OCI-LY1 (cell line): ENCODE measurements at regions not wholly inside any gene's neighbourhood (a gene's known extent, or its start where the extent isn't known, plus 50 kb on each side); places are given as distances from the start of the nearest gene placed in this dataset.

ENCODE experiments used
- H2AFZ ChIP-seq: fragments of 200-600 bp; sonication (generic), shearing (Covaris generic); 2 replicates; pipeline ENCODE4 v1.6.0; 2014; ENCODE audit warnings: antibody characterized with exemption, mild to moderate bottlenecking, low read length
- H3F3A ChIP-seq: fragments of 200-600 bp; sonication (generic), shearing (Covaris generic); 2 replicates; pipeline ENCODE4 v1.6.0; 2014; ENCODE audit warnings: mild to moderate bottlenecking, antibody characterized with exemption, low read length, moderate library complexity; ENCODE audit not compliant: insufficient read depth
- H3K27ac ChIP-seq: fragments of 200-600 bp; sonication (generic); 2 replicates; pipeline ENCODE4 v1.5.1; 2014; ENCODE audit warnings: low read length, mixed run types, mild to moderate bottlenecking, low read depth; ENCODE audit not compliant: poor library complexity, severe bottlenecking
- H3K27me3 ChIP-seq: fragments of 200-600 bp; sonication (generic); 2 replicates; pipeline ENCODE4 v1.6.0; 2014; ENCODE audit warnings: antibody characterized with exemption, mild to moderate bottlenecking, low read length, moderate library complexity; ENCODE audit not compliant: insufficient read depth
- H3K36me3 ChIP-seq: fragments of 200-600 bp; sonication (generic); 2 replicates; pipeline ENCODE4 v1.6.1; 2014; ENCODE audit warnings: mild to moderate bottlenecking, antibody characterized with exemption, low read length, moderate library complexity, mixed read lengths; ENCODE audit not compliant: insufficient read depth
- H3K4me1 ChIP-seq: fragments of 200-600 bp; sonication (generic); 2 replicates; pipeline ENCODE4 v1.5.1; 2014; ENCODE audit warnings: mild to moderate bottlenecking, low read length, moderate library complexity; ENCODE audit not compliant: insufficient read depth, severe bottlenecking
- H3K4me2 ChIP-seq: fragments of 200-600 bp; sonication (generic), shearing (Covaris generic); 2 replicates; pipeline ENCODE4 v1.6.1; 2014; ENCODE audit warnings: low read length
- H3K4me3 ChIP-seq: fragments of 200-600 bp; sonication (generic); 2 replicates; pipeline ENCODE4 v1.5.1; 2014; ENCODE audit warnings: low read length, low read depth, mild to moderate bottlenecking, mixed read lengths; ENCODE audit not compliant: poor library complexity, severe bottlenecking
- H3K79me2 ChIP-seq: fragments of 200-600 bp; shearing (Covaris generic); 2 replicates; pipeline ENCODE4 v1.6.1; 2016; ENCODE audit warnings: mixed run types, low read length, mixed read lengths; ENCODE audit not compliant: insufficient read depth
- H3K9ac ChIP-seq: fragments of 200-600 bp; sonication (generic), shearing (Covaris generic); 2 replicates; pipeline ENCODE4 v1.6.1; 2014; ENCODE audit warnings: mild to moderate bottlenecking, low read length, mixed read lengths
- H3K9me2 ChIP-seq: fragments of 200-600 bp; sonication (generic), shearing (Covaris generic); 2 replicates; pipeline ENCODE4 v1.6.1; 2014; ENCODE audit warnings: low read depth, mild to moderate bottlenecking, low read length, mixed read lengths
- H3K9me3 ChIP-seq: fragments of 200-600 bp; shearing (Covaris generic); 2 replicates; pipeline ENCODE4 v1.6.1; 2014; ENCODE audit warnings: low read length, mixed read lengths
- H4K20me1 ChIP-seq: fragments of 200-600 bp; sonication (generic), shearing (Covaris generic); 2 replicates; pipeline ENCODE4 v1.6.0; 2016; ENCODE audit warnings: mild to moderate bottlenecking, low read length; ENCODE audit not compliant: insufficient read depth
- EZH2 ChIP-seq: fragments of 200-600 bp; sonication (generic), shearing (Covaris generic); IDR thresholded peaks from 2 replicates; pipeline ENCODE4 v1.8.0; 2017; ENCODE audit warnings: borderline replicate concordance, mixed run types, mild to moderate bottlenecking, antibody characterized with exemption, low read length, moderate library complexity, mixed read lengths
- TF ChIP-seq, protein P1 (sequence below): fragments of 200-600 bp; sonication (generic), shearing (Covaris generic); IDR thresholded peaks from 2 replicates; pipeline ENCODE4 v1.5.1; 2017; ENCODE audit warnings: mild to moderate bottlenecking, antibody characterized with exemption, low read length, moderate library complexity, mixed read lengths

DNA sequence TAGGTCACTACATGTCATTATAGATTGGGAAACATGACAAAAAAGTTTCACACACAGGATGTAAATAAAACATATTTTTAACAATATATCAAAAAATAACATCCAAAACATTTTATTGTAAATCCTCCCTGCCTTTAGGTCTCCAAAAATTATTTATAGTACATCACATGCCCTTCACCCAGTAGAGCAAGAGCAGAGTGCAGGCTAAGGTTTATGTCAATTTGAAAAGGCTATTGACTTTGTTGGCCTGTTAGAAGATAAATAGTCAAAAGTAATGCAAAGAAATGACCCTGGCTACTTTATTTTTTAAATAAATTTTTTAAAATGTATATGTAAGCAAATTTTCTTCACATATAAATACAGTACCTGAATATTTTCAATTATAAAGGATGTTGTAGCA is 983.7 kb downstream of the RAB28 start:
- Histone ChIP-seq H3K27me3 (no peaks in the 10 kb centered on the region), H3K9ac (no peak overlapping the region), H3K36me3 (no peaks in the 10 kb centered on the region), H3K4me1 (no peaks in the 10 kb centered on the region), H3K27ac (no peak overlapping the region), H4K20me1 (no peaks in the 10 kb centered on the region), H3K9me2 (no peaks in the 10 kb centered on the region), H3K4me3 (no peak overlapping the region), H3F3A (no peaks in the 10 kb centered on the region), H3K9me3 (no peaks in the 10 kb centered on the region), H3K4me2 (no peak overlapping the region), H2AFZ (no peak overlapping the region), H3K79me2 (no peaks in the 10 kb centered on the region)
- TF ChIP-seq EZH2, result no peak
- TF ChIP-seq, protein P1, sequence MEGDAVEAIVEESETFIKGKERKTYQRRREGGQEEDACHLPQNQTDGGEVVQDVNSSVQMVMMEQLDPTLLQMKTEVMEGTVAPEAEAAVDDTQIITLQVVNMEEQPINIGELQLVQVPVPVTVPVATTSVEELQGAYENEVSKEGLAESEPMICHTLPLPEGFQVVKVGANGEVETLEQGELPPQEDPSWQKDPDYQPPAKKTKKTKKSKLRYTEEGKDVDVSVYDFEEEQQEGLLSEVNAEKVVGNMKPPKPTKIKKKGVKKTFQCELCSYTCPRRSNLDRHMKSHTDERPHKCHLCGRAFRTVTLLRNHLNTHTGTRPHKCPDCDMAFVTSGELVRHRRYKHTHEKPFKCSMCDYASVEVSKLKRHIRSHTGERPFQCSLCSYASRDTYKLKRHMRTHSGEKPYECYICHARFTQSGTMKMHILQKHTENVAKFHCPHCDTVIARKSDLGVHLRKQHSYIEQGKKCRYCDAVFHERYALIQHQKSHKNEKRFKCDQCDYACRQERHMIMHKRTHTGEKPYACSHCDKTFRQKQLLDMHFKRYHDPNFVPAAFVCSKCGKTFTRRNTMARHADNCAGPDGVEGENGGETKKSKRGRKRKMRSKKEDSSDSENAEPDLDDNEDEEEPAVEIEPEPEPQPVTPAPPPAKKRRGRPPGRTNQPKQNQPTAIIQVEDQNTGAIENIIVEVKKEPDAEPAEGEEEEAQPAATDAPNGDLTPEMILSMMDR, result no peak

DNA sequence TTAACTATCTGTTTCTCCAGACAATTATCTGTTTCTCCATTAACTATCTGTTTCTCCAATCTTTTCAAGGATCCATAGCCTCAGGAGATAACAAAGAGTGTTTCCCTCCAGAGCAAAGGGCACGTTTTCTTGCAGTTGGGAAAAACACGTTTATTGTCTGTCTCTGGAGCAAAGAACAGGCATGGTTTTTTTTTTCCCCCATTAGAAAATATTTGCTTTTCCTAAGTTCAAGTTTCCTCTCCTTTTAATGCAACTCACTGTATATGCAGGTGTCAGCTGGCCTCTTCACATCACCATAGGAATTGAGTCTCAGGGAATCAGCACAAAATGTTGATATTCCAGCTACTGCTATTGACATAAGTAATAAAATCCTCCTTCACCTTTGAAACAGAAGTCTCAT is 984.4 kb downstream of the RAB28 start:
- TF ChIP-seq, protein P1, result no peak
- no peak for TF ChIP-seq EZH2
- H3K79me2 ChIP-seq, result no peaks in the 10 kb centered on the region
- H3K4me2 ChIP-seq, result no peak overlapping the region
- H3K27me3 ChIP-seq, result no peaks in the 10 kb centered on the region
- H3K36me3 ChIP-seq, result no peaks in the 10 kb centered on the region
- H3K4me3 ChIP-seq, result no peak overlapping the region
- H3K4me1 ChIP-seq, result no peaks in the 10 kb centered on the region
- no peak overlapping the region for H3K27ac ChIP-seq
- no peaks in the 10 kb centered on the region for H4K20me1 ChIP-seq
- H3K9me3 ChIP-seq, result no peaks in the 10 kb centered on the region
- H3K9me2 ChIP-seq, result no peaks in the 10 kb centered on the region
- no peaks in the 10 kb centered on the region for H3F3A ChIP-seq
- no peak overlapping the region for H3K9ac ChIP-seq
- no peak overlapping the region for H2AFZ ChIP-seq

DNA sequence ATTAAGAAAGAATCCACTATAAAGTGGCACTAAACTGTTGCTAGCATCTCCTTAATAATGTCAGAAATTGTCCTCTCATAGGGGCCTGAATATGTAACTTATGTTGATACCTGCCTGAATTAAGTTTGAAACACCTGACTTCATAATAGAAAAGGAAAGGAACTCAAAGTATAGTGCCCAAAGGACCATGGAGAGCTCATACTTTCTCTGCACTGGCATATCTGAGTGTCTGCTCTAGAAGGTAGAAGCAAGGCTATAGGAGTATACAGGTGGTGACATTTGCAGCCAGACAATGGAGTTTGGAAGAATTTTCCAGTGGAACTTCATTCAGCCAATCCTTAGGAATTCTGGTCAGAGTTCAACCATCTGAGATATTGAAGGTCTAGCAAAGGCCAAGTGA is 988.9 kb downstream of the RAB28 start:
- no peaks in the 10 kb centered on the region for H4K20me1 ChIP-seq
- H3K27ac ChIP-seq, result no peak overlapping the region
- no peak overlapping the region for H3K9ac ChIP-seq
- H3K9me2 ChIP-seq, result no peaks in the 10 kb centered on the region
- no peaks in the 10 kb centered on the region for H3K36me3 ChIP-seq
- no peaks in the 10 kb centered on the region for H3K4me1 ChIP-seq
- H3K9me3 ChIP-seq, result no peaks in the 10 kb centered on the region
- H3K4me3 ChIP-seq, result no peak overlapping the region
- H2AFZ ChIP-seq, result no peak overlapping the region
- no peaks in the 10 kb centered on the region for H3K27me3 ChIP-seq
- H3K4me2 ChIP-seq, result no peak overlapping the region
- TF ChIP-seq, protein P1, result no peak
- TF ChIP-seq EZH2, result no peak
- H3F3A ChIP-seq, result no peaks in the 10 kb centered on the region
- H3K79me2 ChIP-seq, result no peaks in the 10 kb centered on the region
